B cell (primary cell): ENCODE measurements at regions not wholly inside any gene's neighbourhood (a gene's known extent, or its start where the extent isn't known, plus 50 kb on each side); places are given as distances from the start of the nearest gene placed in this dataset.

Experiments used
- CTCF ChIP-seq: fragments of 200-600 bp; IDR thresholded peaks from one replicate; pipeline ENCODE4 v1.8.0; 2022; ENCODE audit warnings: antibody characterized with exemption, mild to moderate bottlenecking
- EZH2 ChIP-seq: IDR thresholded peaks from 2 replicates; pipeline ENCODE4 v1.6.1; 2012; ENCODE audit warnings: borderline replicate concordance, low read depth, mild to moderate bottlenecking, moderate library complexity, low read length; ENCODE audit not compliant: insufficient read depth, poor library complexity, severe bottlenecking

GRCh38 chr3:148464246-148464645, 233.5 kb upstream of the AGTR1 start:
- TF ChIP-seq CTCF: no peak
- TF ChIP-seq EZH2: no peak
